ENCODE measurements at regions not wholly inside any gene's neighbourhood (a gene's known extent, or its start where the extent isn't known, plus 50 kb on each side); places are given as distances from the start of the nearest gene placed in this dataset.
A peak's percentile ranks its signal among the peaks of the same experiment; 100 is the strongest.

DNA sequence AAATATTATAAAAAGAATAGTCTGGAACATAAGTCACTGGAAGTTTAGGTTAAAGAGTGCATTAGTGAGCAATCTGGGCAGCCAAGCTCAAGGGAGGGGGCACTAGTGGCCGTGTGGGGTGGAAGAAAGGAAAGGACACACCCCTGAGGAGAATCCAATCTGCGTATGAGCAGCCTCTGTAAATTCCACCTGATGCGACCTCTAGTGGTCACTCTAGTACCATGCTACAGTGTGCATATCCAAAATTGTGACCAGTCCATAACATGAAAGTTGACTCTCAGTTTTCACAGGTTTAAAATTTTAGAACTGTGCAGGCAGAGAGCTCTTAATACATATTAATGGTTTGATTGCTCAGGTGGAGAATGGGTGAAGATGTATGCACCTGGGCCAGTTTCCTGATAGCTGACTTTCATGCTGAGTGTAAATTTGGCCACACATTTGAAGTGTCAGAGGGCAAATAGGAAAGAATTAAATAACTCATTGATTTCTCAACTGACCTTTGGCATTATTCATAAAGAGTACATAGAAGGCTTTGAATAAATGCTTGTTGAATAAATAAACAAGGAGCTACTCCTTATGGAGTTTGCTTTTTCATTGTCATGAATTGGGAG lies 105.9 kb upstream of the C21orf91 start:
- Histone ChIP-seq H3K27ac (ENCODE audit: low read depth, low read length) (no peak overlapping the region), H3K9ac (ENCODE audit: extremely low read depth, low read length, poor library complexity, severe bottlenecking) (no peak overlapping the region), H3K36me3 (ENCODE audit: control insufficient read depth, insufficient read depth, low read length) (peaks cover 14% of the 10 kb centered on the region), H3K4me1 (ENCODE audit: control insufficient read depth, insufficient read depth, low read length) (peaks cover 3% of the 10 kb centered on the region), H3K4me3 (ENCODE audit: low read length) (no peak overlapping the region), H3K27me3 (ENCODE audit: control insufficient read depth, insufficient read depth, low read length, poor library complexity, severe bottlenecking) (no peaks in the 10 kb centered on the region), H3K9me3 (ENCODE audit: control insufficient read depth, low read length) (peaks cover 21% of the 10 kb centered on the region)
- 0 to 5% methylated on average over 3 of the region's 3 CpGs for WGBS, 2 experiments (ENCODE audit: insufficient coverage in 1 of 2, insufficient read length in 1 of 2)
- DNase-seq, result peak; percentile 83
- peaks cover 21% of the 10 kb centered on the region for H3K9me3 Mint-ChIP-seq
- H3K27ac Mint-ChIP-seq, result no peak overlapping the region
- H3K4me3 Mint-ChIP-seq, result no peak overlapping the region
- H3K4me1 Mint-ChIP-seq, result peaks cover 23% of the 10 kb centered on the region
- peaks cover 15% of the 10 kb centered on the region for H3K36me3 Mint-ChIP-seq (ENCODE audit: low read depth)
- no peaks in the 10 kb centered on the region for H3K27me3 Mint-ChIP-seq (ENCODE audit: insufficient read depth)
- TF ChIP-seq, protein P1, sequence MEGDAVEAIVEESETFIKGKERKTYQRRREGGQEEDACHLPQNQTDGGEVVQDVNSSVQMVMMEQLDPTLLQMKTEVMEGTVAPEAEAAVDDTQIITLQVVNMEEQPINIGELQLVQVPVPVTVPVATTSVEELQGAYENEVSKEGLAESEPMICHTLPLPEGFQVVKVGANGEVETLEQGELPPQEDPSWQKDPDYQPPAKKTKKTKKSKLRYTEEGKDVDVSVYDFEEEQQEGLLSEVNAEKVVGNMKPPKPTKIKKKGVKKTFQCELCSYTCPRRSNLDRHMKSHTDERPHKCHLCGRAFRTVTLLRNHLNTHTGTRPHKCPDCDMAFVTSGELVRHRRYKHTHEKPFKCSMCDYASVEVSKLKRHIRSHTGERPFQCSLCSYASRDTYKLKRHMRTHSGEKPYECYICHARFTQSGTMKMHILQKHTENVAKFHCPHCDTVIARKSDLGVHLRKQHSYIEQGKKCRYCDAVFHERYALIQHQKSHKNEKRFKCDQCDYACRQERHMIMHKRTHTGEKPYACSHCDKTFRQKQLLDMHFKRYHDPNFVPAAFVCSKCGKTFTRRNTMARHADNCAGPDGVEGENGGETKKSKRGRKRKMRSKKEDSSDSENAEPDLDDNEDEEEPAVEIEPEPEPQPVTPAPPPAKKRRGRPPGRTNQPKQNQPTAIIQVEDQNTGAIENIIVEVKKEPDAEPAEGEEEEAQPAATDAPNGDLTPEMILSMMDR (conservative IDR thresholded peaks at IDR 0.05), result peak; percentile 96

DNA sequence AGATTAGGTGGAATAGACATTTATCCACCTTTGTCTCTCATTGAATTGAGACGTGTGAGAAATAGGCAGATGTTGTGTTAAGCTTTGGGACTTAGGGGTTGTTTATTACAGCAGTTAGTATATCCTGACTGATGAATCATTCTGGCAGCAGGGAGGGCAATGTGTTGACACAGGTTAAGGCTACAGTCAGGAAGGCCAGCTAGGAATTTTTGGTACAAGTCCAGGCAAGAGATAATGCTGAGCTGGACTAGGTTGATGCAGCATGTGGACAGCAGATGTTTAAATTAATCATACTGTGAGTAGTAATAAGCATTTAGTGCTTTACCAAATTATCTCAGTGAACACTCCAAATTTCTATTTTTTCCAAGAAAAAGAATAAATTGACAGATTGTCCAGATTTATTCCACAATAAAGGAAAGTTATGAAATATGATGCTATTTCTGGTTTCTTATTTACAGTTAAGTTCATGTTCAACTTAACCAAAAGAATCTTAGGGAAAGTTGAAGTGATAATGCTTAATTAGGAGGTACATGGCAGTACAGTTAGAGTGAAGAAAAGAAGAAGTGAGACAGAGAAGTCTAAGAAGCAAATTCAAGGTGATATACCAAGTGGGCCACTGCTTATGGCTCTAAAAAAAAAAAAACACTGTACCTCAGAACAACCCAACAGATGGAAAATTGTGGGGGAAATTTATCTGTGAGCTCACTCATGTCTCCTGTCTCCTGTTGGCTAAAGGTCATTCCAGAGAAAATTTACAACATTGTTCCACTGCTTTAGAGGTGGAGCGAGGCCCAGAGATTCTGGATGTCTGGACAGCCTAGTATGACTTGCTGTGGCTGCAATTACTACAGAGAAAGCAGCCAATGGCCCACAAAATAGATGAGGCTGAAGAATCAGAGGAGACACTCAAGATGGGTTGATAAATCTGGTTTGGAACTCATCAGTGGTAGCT lies 102.7 kb upstream of the C21orf91 start:
- Mint-ChIP-seq H3K4me1 (peaks cover 23% of the 10 kb centered on the region), H3K27ac (peak overlapping the region; percentile 53), H3K27me3 (ENCODE audit: insufficient read depth) (no peaks in the 10 kb centered on the region), H3K9me3 (peaks cover 54% of the 10 kb centered on the region), H3K36me3 (ENCODE audit: low read depth) (peaks cover 44% of the 10 kb centered on the region), H3K4me3 (no peak overlapping the region)
- Histone ChIP-seq H3K4me3 (ENCODE audit: low read length) (peak overlapping the region; percentile 77), H3K9ac (ENCODE audit: extremely low read depth, low read length, poor library complexity, severe bottlenecking) (no peak overlapping the region), H3K27me3 (ENCODE audit: control insufficient read depth, insufficient read depth, low read length, poor library complexity, severe bottlenecking) (no peaks in the 10 kb centered on the region), H3K9me3 (ENCODE audit: control insufficient read depth, low read length) (peaks cover 53% of the 10 kb centered on the region), H3K4me1 (ENCODE audit: control insufficient read depth, insufficient read depth, low read length) (peaks cover 3% of the 10 kb centered on the region), H3K36me3 (ENCODE audit: control insufficient read depth, insufficient read depth, low read length) (peaks cover 36% of the 10 kb centered on the region), H3K27ac (ENCODE audit: low read depth, low read length) (no peak overlapping the region)
- WGBS, 2 experiments (ENCODE audit: insufficient coverage in 1 of 2, insufficient read length in 1 of 2), result 86 to 100% methylated on average over 1 to 2 of the region's 2 CpGs
- DNase-seq, result no peak
- TF ChIP-seq, protein P1 (conservative IDR thresholded peaks at IDR 0.05), result no peak

DNA sequence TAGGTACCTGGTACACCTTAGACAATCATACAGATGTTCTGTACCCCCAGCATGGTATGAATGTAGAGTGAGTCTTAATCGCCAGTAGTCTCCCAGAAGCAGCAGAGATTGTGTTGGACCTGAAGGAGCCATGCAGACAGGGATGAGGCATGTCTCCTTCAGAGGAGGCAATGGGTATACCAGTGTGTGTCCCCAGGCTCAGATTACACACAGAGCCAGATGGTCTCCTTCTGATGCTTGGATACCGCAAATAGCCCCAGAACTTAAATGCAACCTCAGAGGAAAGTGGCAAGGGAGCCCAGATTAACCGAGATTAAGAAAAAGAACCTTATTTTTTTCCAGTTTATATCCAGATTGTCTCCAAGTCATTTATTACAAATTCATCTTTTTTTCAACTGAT lies 96.8 kb upstream of the C21orf91 start:
- H3K4me3 Mint-ChIP-seq, result no peak overlapping the region
- no peak for DNase-seq
- H3K9me3 Mint-ChIP-seq, result peaks cover 45% of the 10 kb centered on the region
- H3K27ac Mint-ChIP-seq, result no peak overlapping the region
- TF ChIP-seq, protein P1 (conservative IDR thresholded peaks at IDR 0.05), result no peak
- no peaks in the 10 kb centered on the region for H3K27me3 Mint-ChIP-seq (ENCODE audit: insufficient read depth)
- WGBS, 2 experiments (ENCODE audit: insufficient coverage in 1 of 2, insufficient read length in 1 of 2), result 92 to 100% methylated on average over 2 to 3 of the region's 3 CpGs
- H3K4me1 Mint-ChIP-seq, result no peaks in the 10 kb centered on the region
- no peak overlapping the region for H3K9ac ChIP-seq (ENCODE audit: extremely low read depth, low read length, poor library complexity, severe bottlenecking)
- H3K27me3 ChIP-seq (ENCODE audit: control insufficient read depth, insufficient read depth, low read length, poor library complexity, severe bottlenecking), result no peaks in the 10 kb centered on the region
- H3K27ac ChIP-seq (ENCODE audit: low read depth, low read length), result no peak overlapping the region
- peaks cover 43% of the 10 kb centered on the region for H3K36me3 Mint-ChIP-seq (ENCODE audit: low read depth)
- no peaks in the 10 kb centered on the region for H3K4me1 ChIP-seq (ENCODE audit: control insufficient read depth, insufficient read depth, low read length)
- peaks cover 64% of the 10 kb centered on the region for H3K9me3 ChIP-seq (ENCODE audit: control insufficient read depth, low read length)
- peaks cover 34% of the 10 kb centered on the region for H3K36me3 ChIP-seq (ENCODE audit: control insufficient read depth, insufficient read depth, low read length)
- no peak overlapping the region for H3K4me3 ChIP-seq (ENCODE audit: low read length)

Data from endodermal cell (in vitro differentiated cells).